ENCODE measurements at regions not wholly inside any gene's neighbourhood (a gene's known extent, or its start where the extent isn't known, plus 50 kb on each side); places are given as distances from the start of the nearest gene placed in this dataset.

DNA sequence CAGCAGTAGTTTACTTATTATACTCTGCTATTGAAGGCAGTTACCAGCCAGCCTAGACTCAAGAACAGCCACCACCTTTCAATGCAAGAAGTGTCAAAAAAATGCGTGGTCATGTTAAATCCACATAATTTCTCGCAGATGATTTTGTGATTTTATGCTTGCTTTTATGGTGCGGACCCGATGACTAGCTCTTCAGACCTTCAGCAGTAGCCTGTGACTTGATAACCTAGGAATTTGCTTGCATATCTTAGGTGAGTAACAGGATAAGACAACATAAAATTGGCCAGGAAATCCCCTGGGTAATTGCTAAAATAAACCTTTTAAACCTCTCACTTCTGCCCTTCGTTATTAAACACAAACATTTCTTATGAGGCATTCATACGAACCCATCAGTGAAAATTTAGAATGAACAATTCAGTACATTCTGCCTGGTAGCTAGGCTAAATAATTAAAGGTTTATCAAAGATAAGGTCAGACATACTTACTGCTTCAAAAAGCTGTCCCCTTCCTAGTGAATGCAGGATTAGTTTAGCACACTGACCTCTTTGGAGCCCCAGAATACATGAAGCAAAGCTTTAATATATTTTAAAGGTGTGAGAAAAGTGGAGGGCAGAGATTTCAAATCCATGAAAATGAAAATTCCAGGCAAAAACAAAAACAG, 798.8 kb downstream of the OTOL1 start:
- ChIA-PET CTCF (no interaction called here), POLR2A (no interaction called here)
- ATAC-seq (replicated peaks in 1 of 4) (no peak), DNase-seq (no peak)
- Mint-ChIP-seq H3K27ac (no peak overlapping the region), H3K9me3 (peaks cover 6 to 9% (median 8%) of the 10 kb centered on the region in 3 donors), H3K4me1 (no peaks in the 10 kb centered on the region), H3K4me3 (no peak overlapping the region), H3K27me3 (no peaks in the 10 kb centered on the region), H3K36me3 (no peaks in the 10 kb centered on the region)
- Histone ChIP-seq H3K4me3 (ENCODE audit: control insufficient read depth in 1 of 2, extremely low read depth in 1 of 2, low read length in 1 of 2) (no peak overlapping the region), H3K9me3 (no peaks in the 10 kb centered on the region), H3K36me3 (ENCODE audit: control insufficient read depth in 2 of 2, extremely low read depth in 1 of 2, insufficient read depth in 1 of 2, low read length in 1 of 2) (no peaks in the 10 kb centered on the region), H3K27me3 (replicated peaks in 1 of 2; ENCODE audit: control insufficient read depth in 2 of 2, extremely low read depth in 1 of 2, insufficient read depth in 2 of 2, low read length in 1 of 2) (no peaks in the 10 kb centered on the region), H3K27ac (ENCODE audit: low read length) (no peak overlapping the region), H3K4me1 (ENCODE audit: control insufficient read depth in 1 of 2, extremely low read depth in 1 of 2, insufficient read depth in 2 of 2, low read length in 2 of 2) (no peaks in the 10 kb centered on the region)
- 70% methylated on average over 2 of the region's 6 CpGs for WGBS (ENCODE audit: insufficient coverage)

GRCh38 chr3:162302983-162303624, 806.5 kb downstream of the OTOL1 start:
- ChIA-PET CTCF (no interaction called here), POLR2A (no interaction called here)
- H3K4me3 Mint-ChIP-seq = no peak overlapping the region
- Histone ChIP-seq H3K9me3 (no peaks in the 10 kb centered on the region), H3K4me3 (ENCODE audit: control insufficient read depth in 1 of 2, extremely low read depth in 1 of 2, low read length in 1 of 2) (no peak overlapping the region), H3K27me3 (replicated peaks in 1 of 2; ENCODE audit: control insufficient read depth in 2 of 2, extremely low read depth in 1 of 2, insufficient read depth in 2 of 2, low read length in 1 of 2) (no peaks in the 10 kb centered on the region), H3K36me3 (ENCODE audit: control insufficient read depth in 2 of 2, extremely low read depth in 1 of 2, insufficient read depth in 1 of 2, low read length in 1 of 2) (no peaks in the 10 kb centered on the region), H3K27ac (ENCODE audit: low read length) (no peak overlapping the region), H3K4me1 (ENCODE audit: control insufficient read depth in 1 of 2, extremely low read depth in 1 of 2, insufficient read depth in 2 of 2, low read length in 2 of 2) (no peaks in the 10 kb centered on the region)
- no peaks in the 10 kb centered on the region for H3K36me3 Mint-ChIP-seq
- DNase-seq (no peak), ATAC-seq (replicated peaks in 1 of 4) (no peak)
- H3K27ac Mint-ChIP-seq = no peak overlapping the region
- H3K4me1 Mint-ChIP-seq = no peaks in the 10 kb centered on the region
- 63% methylated on average over 1 of the region's 5 CpGs for WGBS (ENCODE audit: insufficient coverage)
- peaks cover 0 to 8% (median 3%) of the 10 kb centered on the region in 3 donors for H3K9me3 Mint-ChIP-seq
- H3K27me3 Mint-ChIP-seq = no peaks in the 10 kb centered on the region

GRCh38 chr3:162317046-162317445, 820.4 kb downstream of the OTOL1 start:
- Histone ChIP-seq H3K4me3 (ENCODE audit: control insufficient read depth in 1 of 2, extremely low read depth in 1 of 2, low read length in 1 of 2) (no peak overlapping the region), H3K9me3 (no peaks in the 10 kb centered on the region), H3K27ac (ENCODE audit: low read length) (no peak overlapping the region), H3K36me3 (ENCODE audit: control insufficient read depth in 2 of 2, extremely low read depth in 1 of 2, insufficient read depth in 1 of 2, low read length in 1 of 2) (no peaks in the 10 kb centered on the region), H3K4me1 (ENCODE audit: control insufficient read depth in 1 of 2, extremely low read depth in 1 of 2, insufficient read depth in 2 of 2, low read length in 2 of 2) (no peaks in the 10 kb centered on the region), H3K27me3 (replicated peaks in 1 of 2; ENCODE audit: control insufficient read depth in 2 of 2, extremely low read depth in 1 of 2, insufficient read depth in 2 of 2, low read length in 1 of 2) (no peaks in the 10 kb centered on the region)
- POLR2A ChIA-PET = no interaction called here
- WGBS (ENCODE audit: insufficient coverage) = 83% methylated on average over 1 of the region's 2 CpGs
- Mint-ChIP-seq H3K4me3 (no peak overlapping the region), H3K27ac (no peak overlapping the region), H3K27me3 (no peaks in the 10 kb centered on the region), H3K4me1 (no peaks in the 10 kb centered on the region), H3K36me3 (no peaks in the 10 kb centered on the region), H3K9me3 (peaks cover 12 to 22% (median 12%) of the 10 kb centered on the region in 3 donors)
- DNase-seq (no peak), ATAC-seq (replicated peaks in 1 of 4) (no peak)
- CTCF ChIA-PET = no interaction called here

GRCh38 chr3:162328649-162329048, 832.0 kb downstream of the OTOL1 start:
- DNase-seq (no peak), ATAC-seq (replicated peaks in 1 of 4) (no peak)
- H3K4me1 Mint-ChIP-seq = no peaks in the 10 kb centered on the region
- Histone ChIP-seq H3K4me3 (ENCODE audit: control insufficient read depth in 1 of 2, extremely low read depth in 1 of 2, low read length in 1 of 2) (no peak overlapping the region), H3K4me1 (ENCODE audit: control insufficient read depth in 1 of 2, extremely low read depth in 1 of 2, insufficient read depth in 2 of 2, low read length in 2 of 2) (no peaks in the 10 kb centered on the region), H3K27ac (ENCODE audit: low read length) (no peak overlapping the region), H3K36me3 (ENCODE audit: control insufficient read depth in 2 of 2, extremely low read depth in 1 of 2, insufficient read depth in 1 of 2, low read length in 1 of 2) (no peaks in the 10 kb centered on the region), H3K27me3 (replicated peaks in 1 of 2; ENCODE audit: control insufficient read depth in 2 of 2, extremely low read depth in 1 of 2, insufficient read depth in 2 of 2, low read length in 1 of 2) (no peaks in the 10 kb centered on the region), H3K9me3 (no peaks in the 10 kb centered on the region)
- H3K9me3 Mint-ChIP-seq = peaks cover 4 to 21% (median 17%) of the 10 kb centered on the region in 3 donors
- ChIA-PET POLR2A (no interaction called here), CTCF (no interaction called here)
- H3K4me3 Mint-ChIP-seq = no peak overlapping the region
- peaks cover 0 to 3% of the 10 kb centered on the region in 2 donors for H3K27me3 Mint-ChIP-seq
- H3K36me3 Mint-ChIP-seq = no peaks in the 10 kb centered on the region
- no CpG with 5 or more reads among the region's 1 CpG for WGBS (ENCODE audit: insufficient coverage)
- H3K27ac Mint-ChIP-seq = no peak overlapping the region

- H3K27me3 ChIP-seq (replicated peaks in 1 of 2; ENCODE audit: control insufficient read depth in 2 of 2, extremely low read depth in 1 of 2, insufficient read depth in 2 of 2, low read length in 1 of 2) = no peaks in the 10 kb centered on the region
- POLR2A ChIA-PET = no interaction called here
- peaks cover 7 to 22% (median 12%) of the 10 kb centered on the region in 3 donors for H3K9me3 Mint-ChIP-seq
- no peak overlapping the region for H3K27ac ChIP-seq (ENCODE audit: low read length)
- no peaks in the 10 kb centered on the region for H3K4me1 ChIP-seq (ENCODE audit: control insufficient read depth in 1 of 2, extremely low read depth in 1 of 2, insufficient read depth in 2 of 2, low read length in 2 of 2)
- H3K4me3 Mint-ChIP-seq = no peak overlapping the region
- H3K27ac Mint-ChIP-seq = no peak overlapping the region
- H3K36me3 ChIP-seq (ENCODE audit: control insufficient read depth in 2 of 2, extremely low read depth in 1 of 2, insufficient read depth in 1 of 2, low read length in 1 of 2) = no peaks in the 10 kb centered on the region
- CTCF ChIA-PET = no interaction called here
- DNase-seq = no peak
- H3K36me3 Mint-ChIP-seq = no peaks in the 10 kb centered on the region
- WGBS (ENCODE audit: insufficient coverage) = no CpG with 5 or more reads among the region's 1 CpG
- H3K27me3 Mint-ChIP-seq = no peaks in the 10 kb centered on the region
- no peaks in the 10 kb centered on the region for H3K9me3 ChIP-seq
- no peaks in the 10 kb centered on the region for H3K4me1 Mint-ChIP-seq
- no peak overlapping the region for H3K4me3 ChIP-seq (ENCODE audit: control insufficient read depth in 1 of 2, extremely low read depth in 1 of 2, low read length in 1 of 2)
- no peak for ATAC-seq (replicated peaks in 1 of 4)
These were observed 832.9 kb downstream of the OTOL1 start for GRCh38 chr3:162329514-162329913.

DNA sequence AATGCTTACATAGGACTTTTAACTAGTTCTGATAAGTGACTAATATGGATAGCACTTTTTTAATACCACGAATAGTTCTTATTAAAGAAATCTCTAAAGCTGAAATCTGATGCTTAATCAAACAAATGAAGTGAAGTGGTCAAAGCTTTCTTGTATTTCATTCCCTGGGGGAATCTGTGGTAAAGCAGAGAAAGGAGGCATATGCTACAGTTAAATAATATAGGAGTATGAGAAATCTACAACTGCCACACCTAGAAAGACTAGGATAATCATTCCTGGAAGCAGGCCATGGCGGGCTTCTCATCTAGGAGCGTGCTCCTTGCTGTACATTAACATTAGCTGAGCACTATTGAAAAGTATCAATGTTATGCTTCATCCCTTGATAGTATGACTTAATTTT, 835.7 kb downstream of the OTOL1 start:
- Mint-ChIP-seq H3K9me3 (peaks cover 6 to 25% (median 8%) of the 10 kb centered on the region in 3 donors), H3K4me3 (no peak overlapping the region), H3K27ac (no peak overlapping the region), H3K27me3 (no peaks in the 10 kb centered on the region), H3K4me1 (no peaks in the 10 kb centered on the region), H3K36me3 (no peaks in the 10 kb centered on the region)
- WGBS (ENCODE audit: insufficient coverage) = no CpG with 5 or more reads among the region's 3 CpGs
- Histone ChIP-seq H3K27me3 (replicated peaks in 1 of 2; ENCODE audit: control insufficient read depth in 2 of 2, extremely low read depth in 1 of 2, insufficient read depth in 2 of 2, low read length in 1 of 2) (no peaks in the 10 kb centered on the region), H3K36me3 (ENCODE audit: control insufficient read depth in 2 of 2, extremely low read depth in 1 of 2, insufficient read depth in 1 of 2, low read length in 1 of 2) (no peaks in the 10 kb centered on the region), H3K9me3 (no peaks in the 10 kb centered on the region), H3K27ac (ENCODE audit: low read length) (no peak overlapping the region), H3K4me3 (ENCODE audit: control insufficient read depth in 1 of 2, extremely low read depth in 1 of 2, low read length in 1 of 2) (no peak overlapping the region), H3K4me1 (ENCODE audit: control insufficient read depth in 1 of 2, extremely low read depth in 1 of 2, insufficient read depth in 2 of 2, low read length in 2 of 2) (no peaks in the 10 kb centered on the region)
- CTCF ChIA-PET = no interaction called here
- ATAC-seq (replicated peaks in 1 of 4) (no peak), DNase-seq (no peak)
- POLR2A ChIA-PET = no interaction called here

Data from T-cell (primary cell).